Stimulated activated CD4-positive, alpha-beta T cell treated with anti-CD3 and anti-CD28 coated beads, Interleukin-1b, Interleukin-23, amount 100 ng/mL, for 48 hours (primary cell): ENCODE measurements at regions not wholly inside any gene's neighbourhood (a gene's known extent, or its start where the extent isn't known, plus 50 kb on each side); places are given as distances from the start of the nearest gene placed in this dataset.
"Not testable (repeated sequence)": the region's sequence is repeated elsewhere in the genome, so short reads cannot be mapped to it uniquely, and the experiment has no call there.

ENCODE experiments used
- DNase-seq: peaks from one replicate; pipeline ENCODE4 v3.0.0-alpha.2; 2020

- no peak for DNase-seq
Measured at GRCh38 chr1:79777481-79778219, 771.1 kb upstream of the ADGRL4 start.

- DNase-seq = no peak
Measured at GRCh38 chr1:79775402-79775801, 768.9 kb upstream of the ADGRL4 start.

GRCh38 chr1:79773385-79773784 lies 766.9 kb upstream of the ADGRL4 start:
- DNase-seq = no peak

DNA sequence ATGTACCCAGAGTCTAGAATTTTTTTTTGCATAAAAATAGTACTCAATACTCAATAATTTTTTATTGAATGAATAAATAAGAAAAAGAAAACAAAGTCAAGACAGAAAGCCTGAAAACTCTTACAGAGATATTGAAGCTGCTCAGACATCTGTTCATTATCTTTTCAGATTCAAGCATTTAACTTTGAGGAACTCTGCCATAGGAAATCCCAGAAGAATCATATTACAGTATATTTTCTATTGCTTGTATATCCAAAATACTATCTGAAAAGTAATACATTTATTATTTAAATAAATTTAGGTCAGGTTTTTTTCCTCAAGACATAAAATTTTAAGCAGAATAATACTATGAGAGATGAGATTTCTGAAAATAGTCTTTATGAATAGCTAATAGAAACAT lies 755.9 kb upstream of the ADGRL4 start:
- DNase-seq = no peak

GRCh38 chr1:79760531-79760930 lies 754.0 kb upstream of the ADGRL4 start:
- no peak for DNase-seq

GRCh38 chr1:79749607-79750006 lies 743.1 kb upstream of the ADGRL4 start:
- DNase-seq = no peak

DNA sequence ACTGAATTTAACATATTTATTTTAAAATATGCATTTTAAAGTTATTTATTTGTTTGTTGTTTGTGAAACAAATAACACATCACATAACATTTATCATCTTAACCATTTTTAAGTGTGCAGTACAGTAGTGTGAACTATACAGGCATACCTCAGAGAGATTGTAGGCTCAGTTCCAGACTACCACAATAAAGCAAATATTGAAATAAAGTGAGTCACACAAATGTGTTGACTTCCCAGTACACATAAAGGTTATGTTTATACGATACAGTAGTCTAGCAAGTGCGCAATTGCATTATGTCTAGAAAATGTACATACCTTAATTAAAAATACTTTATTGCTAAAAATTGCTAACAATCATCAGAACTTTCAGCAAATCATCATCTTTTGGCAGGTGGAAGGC lies 739.4 kb upstream of the ADGRL4 start:
- no peak for DNase-seq

DNA sequence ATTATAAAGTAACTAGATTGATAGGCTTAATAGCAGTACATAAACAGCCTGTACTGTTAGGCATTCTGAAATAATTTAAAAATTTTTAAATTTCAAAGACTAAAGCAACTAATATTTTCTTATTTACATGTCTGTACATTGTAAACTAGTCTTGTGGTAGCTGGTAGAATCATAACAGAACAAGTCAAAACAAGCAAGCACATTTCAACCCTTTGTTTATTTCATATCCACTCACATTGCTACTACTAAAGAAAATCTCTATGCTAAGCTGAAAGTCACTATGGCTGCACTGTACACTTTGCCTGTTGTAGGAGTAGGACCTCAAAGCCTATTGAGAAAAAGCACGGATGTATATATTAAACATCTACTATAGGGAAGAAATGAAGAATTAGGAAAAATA lies 738.2 kb upstream of the ADGRL4 start:
- no peak for DNase-seq

DNA sequence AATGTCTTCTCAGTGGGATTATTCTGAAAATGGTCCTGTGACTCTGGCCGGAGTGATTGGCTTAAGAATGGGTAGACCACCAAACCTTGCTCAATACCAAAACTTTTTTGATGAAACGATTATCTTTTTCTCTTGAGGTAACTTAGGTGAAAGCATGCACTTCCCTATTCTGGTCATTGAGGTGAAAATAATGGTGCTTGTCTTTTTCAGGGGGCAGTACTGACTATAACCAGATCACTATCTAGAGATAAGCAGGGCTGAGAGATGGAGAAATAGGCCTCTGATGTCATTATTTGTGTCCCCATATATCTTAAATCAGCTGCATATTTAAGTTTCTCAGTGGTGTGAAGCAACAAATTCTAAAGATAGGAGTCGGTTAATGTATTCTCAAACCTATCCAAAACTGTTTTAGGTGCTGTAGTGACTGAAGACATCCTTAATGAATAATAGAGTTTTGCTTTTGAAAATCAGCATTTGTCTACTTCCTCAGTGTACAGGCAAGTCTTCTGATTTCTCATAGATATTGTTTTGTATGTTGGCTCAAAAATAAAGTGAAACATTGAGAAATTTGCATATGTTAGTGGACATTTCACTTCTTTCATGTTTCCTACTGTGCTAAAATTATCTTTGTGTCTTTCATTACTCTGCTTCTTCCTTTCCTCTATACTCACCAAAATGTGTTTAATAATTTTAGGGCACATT lies 735.3 kb upstream of the ADGRL4 start:
- DNase-seq = no peak

- DNase-seq = no peak
Measured at GRCh38 chr1:79738101-79738500, 731.6 kb upstream of the ADGRL4 start.

GRCh38 chr1:79737193-79737592 lies 730.7 kb upstream of the ADGRL4 start:
- DNase-seq = no peak

GRCh38 chr1:79732950-79733349 lies 726.4 kb upstream of the ADGRL4 start:
- no peak for DNase-seq

DNA sequence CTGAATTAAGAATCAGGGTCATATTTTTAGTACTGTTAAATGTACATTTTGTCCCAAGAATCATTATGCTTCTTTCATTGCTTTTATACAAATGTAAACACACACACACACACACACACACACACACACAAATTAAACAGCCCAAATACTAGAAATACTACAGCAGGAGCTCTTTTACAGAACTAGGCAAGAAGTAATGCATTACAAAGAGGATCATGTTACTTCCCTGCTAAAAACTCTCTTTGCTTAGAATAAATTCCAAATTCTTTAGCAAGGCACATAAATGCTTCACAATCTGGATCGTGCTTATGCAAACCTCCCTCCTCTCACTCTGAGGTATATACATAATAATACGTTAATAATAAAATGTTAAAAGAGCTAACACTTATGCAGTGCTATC lies 720.4 kb upstream of the ADGRL4 start:
- DNase-seq = no peak

- no peak for DNase-seq
Measured at GRCh38 chr1:79726321-79726720, 719.8 kb upstream of the ADGRL4 start.

DNA sequence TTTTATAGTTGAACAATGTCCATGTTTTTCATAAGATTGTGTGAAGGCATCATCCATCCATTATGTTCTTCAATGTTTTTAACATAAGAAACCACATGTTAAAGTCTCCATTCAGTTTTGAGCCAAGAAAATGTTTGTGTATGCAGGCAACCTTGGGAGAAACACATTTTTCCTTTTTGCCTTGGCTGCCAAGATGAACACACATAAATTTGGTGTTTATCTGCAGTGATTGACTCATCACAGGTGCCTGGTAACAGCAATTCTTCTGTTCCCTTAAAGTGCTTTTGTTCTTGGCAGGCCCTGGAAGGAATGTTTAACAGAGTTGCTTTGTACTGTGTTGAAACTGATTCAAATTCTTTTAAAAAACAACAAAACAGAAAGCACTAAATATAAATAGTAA lies 709.9 kb upstream of the ADGRL4 start:
- no peak for DNase-seq

GRCh38 chr1:79714664-79715063 lies 708.1 kb upstream of the ADGRL4 start:
- no peak for DNase-seq

GRCh38 chr1:79711001-79711431 lies 704.5 kb upstream of the ADGRL4 start:
- no peak for DNase-seq

DNA sequence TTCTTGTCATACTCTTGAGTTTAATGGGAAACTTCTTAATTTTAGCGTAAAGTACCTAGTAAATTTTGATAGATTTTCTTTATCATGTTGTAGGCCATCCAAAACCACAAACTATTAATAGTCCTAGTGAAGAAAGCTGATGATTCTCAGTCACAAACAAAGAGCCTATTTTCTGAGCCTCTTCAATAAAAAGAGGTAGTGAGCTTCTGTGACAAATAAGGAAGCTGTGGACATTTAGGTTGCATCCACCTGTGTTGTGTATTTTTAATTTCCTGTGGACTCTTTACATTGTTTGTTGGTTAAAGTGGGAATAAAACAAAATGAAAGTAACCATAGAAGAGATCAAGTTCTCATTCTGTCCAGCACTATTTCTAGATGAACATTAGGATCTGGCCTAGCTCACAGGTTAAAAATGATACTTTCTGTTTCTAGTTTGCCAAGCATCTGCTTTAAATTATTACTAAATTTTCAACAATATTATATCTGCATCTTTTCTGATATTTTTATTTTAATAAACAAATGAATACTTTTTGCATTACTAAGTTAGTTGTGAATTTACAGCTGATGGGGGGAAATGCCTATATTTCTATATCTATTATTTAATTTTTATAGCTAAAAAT lies 702.2 kb upstream of the ADGRL4 start:
- DNase-seq = no peak

- no peak for DNase-seq
Measured at GRCh38 chr1:79705218-79705617, 698.7 kb upstream of the ADGRL4 start.

GRCh38 chr1:79704067-79704466 lies 697.5 kb upstream of the ADGRL4 start:
- no peak for DNase-seq

DNA sequence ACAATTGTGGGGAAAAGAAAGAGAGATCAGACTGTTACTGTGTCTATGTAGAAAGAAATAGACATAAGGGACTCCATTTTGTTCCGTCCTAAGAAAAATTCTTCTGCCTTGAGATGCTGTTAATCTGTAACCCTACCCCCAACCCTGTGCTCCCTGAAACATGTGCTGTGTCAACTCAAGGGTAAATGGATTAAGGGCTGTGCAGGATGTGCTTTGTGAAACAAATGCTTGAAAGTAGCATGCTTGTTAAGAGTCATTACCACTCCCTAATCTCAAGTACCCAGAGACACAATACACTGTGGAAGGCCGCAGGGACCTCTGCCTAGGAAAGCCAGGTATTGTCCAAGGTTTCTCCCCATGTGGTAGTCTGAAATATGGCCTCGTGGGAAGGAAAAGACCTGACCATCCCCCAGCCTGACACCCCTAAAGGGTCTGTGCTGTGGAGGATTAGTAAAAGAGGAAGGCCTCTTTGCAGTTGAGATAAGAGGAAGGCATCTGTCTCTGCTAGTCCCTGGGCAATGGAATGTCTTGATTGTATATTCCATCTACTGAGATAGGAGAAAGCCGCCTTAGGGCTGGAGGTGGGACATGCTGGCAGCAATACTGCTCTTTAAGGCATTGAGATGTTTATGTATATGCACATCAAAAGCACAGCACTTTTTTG lies 695.9 kb upstream of the ADGRL4 start:
- DNase-seq = not testable (repeated sequence)

DNA sequence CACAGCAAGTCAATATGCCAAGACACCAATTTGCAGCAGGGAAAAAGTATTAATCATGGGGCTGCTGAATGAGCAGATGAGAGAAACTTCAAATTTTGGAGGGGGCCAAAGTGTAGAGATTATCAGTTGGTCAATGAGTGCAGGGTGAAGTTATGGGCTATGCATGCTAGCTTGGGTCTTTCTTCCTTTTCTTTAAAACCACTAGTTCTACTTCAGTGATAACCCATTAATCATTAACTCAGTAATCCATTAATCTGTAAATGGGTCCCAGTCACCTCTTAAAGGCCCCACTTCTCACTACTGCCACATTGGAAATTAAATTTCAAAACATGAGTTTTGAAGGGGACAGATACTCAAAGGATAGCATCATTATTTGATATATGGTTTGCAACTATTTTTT lies 688.6 kb upstream of the ADGRL4 start:
- no peak for DNase-seq

DNA sequence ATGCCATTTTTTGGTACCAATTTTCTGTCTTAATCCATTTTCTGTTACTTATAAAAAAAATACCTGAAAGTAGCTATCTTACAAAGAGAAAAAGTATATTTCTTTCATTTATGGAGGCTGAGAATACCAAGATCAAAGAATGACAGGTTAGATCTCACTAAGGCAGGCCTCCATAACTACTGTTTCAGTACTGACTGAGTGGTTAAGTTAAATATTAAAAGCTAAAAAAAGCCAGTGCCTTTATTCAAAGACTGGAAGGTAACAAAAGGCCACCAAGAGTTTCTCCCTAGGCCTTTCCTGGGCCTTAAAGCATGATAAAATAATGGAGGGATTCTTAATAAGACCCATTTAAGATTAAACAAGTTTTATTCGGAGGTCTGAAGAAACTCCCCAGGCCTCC lies 687.7 kb upstream of the ADGRL4 start:
- no peak for DNase-seq
